SU-DHL-6 (cell line): ENCODE measurements at regions not wholly inside any gene's neighbourhood (a gene's known extent, or its start where the extent isn't known, plus 50 kb on each side); places are given as distances from the start of the nearest gene placed in this dataset.

ENCODE experiments used
- H2AFZ ChIP-seq: fragments of 200-600 bp; sonication (generic); 2 replicates; pipeline ENCODE4 v1.6.1; 2014; ENCODE audit warnings: low read depth, mild to moderate bottlenecking, moderate library complexity, mixed read lengths, antibody characterized with exemption, low read length; ENCODE audit not compliant: severe bottlenecking
- H3F3A ChIP-seq: fragments of 200-600 bp; shearing (Covaris generic); 2 replicates; pipeline ENCODE4 v1.6.0; 2016; ENCODE audit warnings: antibody characterized with exemption, mild to moderate bottlenecking; ENCODE audit not compliant: insufficient read depth
- H3K27ac ChIP-seq: fragments of 200-600 bp; sonication (generic); 2 replicates; pipeline ENCODE4 v1.5.1; 2016; ENCODE audit warnings: low read depth, mild to moderate bottlenecking, low read length, moderate library complexity, mixed read lengths
- H3K27me3 ChIP-seq: fragments of 200-600 bp; sonication (generic), shearing (Covaris generic); 2 replicates; pipeline ENCODE4 v1.6.0; 2014; ENCODE audit warnings: mild to moderate bottlenecking, low read length
- H3K36me3 ChIP-seq: fragments of 200-600 bp; sonication (generic); 2 replicates; pipeline ENCODE4 v1.6.1; 2014; ENCODE audit warnings: mild to moderate bottlenecking, low read length, mixed read lengths
- H3K4me2 ChIP-seq: fragments of 300-600, 200-600 bp; shearing (Covaris generic), sonication (generic); 2 replicates; pipeline ENCODE4 v1.6.0; 2014; ENCODE audit warnings: low read length, low read depth, mild to moderate bottlenecking; ENCODE audit not compliant: poor library complexity, severe bottlenecking
- H3K4me3 ChIP-seq: fragments of 200-600 bp; sonication (generic); 2 replicates; pipeline ENCODE4 v1.5.1; 2014; ENCODE audit warnings: antibody characterized with exemption, low read length, mild to moderate bottlenecking, mixed read lengths; ENCODE audit not compliant: insufficient read depth, poor library complexity, severe bottlenecking
- H3K79me2 ChIP-seq: fragments of 200-600 bp; sonication (generic); 2 replicates; pipeline ENCODE4 v1.6.1; 2014; ENCODE audit warnings: mild to moderate bottlenecking, low read length, moderate library complexity; ENCODE audit not compliant: insufficient read depth
- H3K9ac ChIP-seq: fragments of 200-600 bp; sonication (generic); 2 replicates; pipeline ENCODE4 v1.7.0; 2014; ENCODE audit warnings: mild to moderate bottlenecking, low read length
- H3K9me2 ChIP-seq: fragments of 200-600 bp; sonication (generic); replicated peaks from 2 replicates; pipeline ENCODE4 v1.6.1; 2014; ENCODE audit warnings: low read length; ENCODE audit not compliant: insufficient read depth
- H3K9me3 ChIP-seq: fragments of 200-600 bp; sonication (generic); 2 replicates; pipeline ENCODE4 v1.6.1; 2014; ENCODE audit warnings: low read length, mixed read lengths; ENCODE audit not compliant: insufficient read depth
- H4K20me1 ChIP-seq: fragments of 200-600 bp; sonication (generic); 2 replicates; pipeline ENCODE4 v1.6.1; 2014; ENCODE audit warnings: low read depth, mild to moderate bottlenecking, antibody characterized with exemption, low read length, moderate library complexity, mixed read lengths
- CTCF ChIP-seq: fragments of 200-600 bp; sonication (generic); IDR thresholded peaks from one replicate; pipeline ENCODE4 v1.5.1; 2017; ENCODE audit warnings: antibody characterized with exemption, mild to moderate bottlenecking, low read length, moderate library complexity; ENCODE audit not compliant: insufficient read depth, poor library complexity, severe bottlenecking
- EZH2phosphoT487 ChIP-seq: fragments of 200-600 bp; sonication (generic), shearing (Covaris generic); conservative IDR thresholded peaks from 2 replicates; pipeline ENCODE4 v1.6.1; 2018; ENCODE audit warnings: mild to moderate bottlenecking, antibody characterized with exemption, low read length, moderate library complexity, mixed read lengths

- no peaks in the 10 kb centered on the region; the same call in 1 of the 2 replicates for H3K9me3 ChIP-seq
Observed at GRCh38 chr6:33927112-33927511, 123.3 kb upstream of the MLN start.

GRCh38 chr6:33926451-33926850, 122.6 kb upstream of the MLN start:
- Histone ChIP-seq H3K4me2 (no peak overlapping the region), H3K4me3 (no peak overlapping the region), H3K9ac (no peak overlapping the region), H4K20me1 (no peaks in the 10 kb centered on the region), H3K36me3 (no peaks in the 10 kb centered on the region), H2AFZ (no peak overlapping the region), H3K27me3 (no peaks in the 10 kb centered on the region), H3K9me2 (no peaks in the 10 kb centered on the region), H3K9me3 (no peaks in the 10 kb centered on the region; the same call in 1 of the 2 replicates), H3K27ac (no peak overlapping the region), H3K79me2 (no peaks in the 10 kb centered on the region), H3F3A (no peaks in the 10 kb centered on the region)
- TF ChIP-seq EZH2phosphoT487 (no peak), CTCF (no peak)

More at GRCh38 chr6:33927112-33927511, 123.3 kb upstream of the MLN start:
- Histone ChIP-seq H4K20me1 (no peaks in the 10 kb centered on the region), H3K4me2 (no peak overlapping the region), H3K4me3 (no peak overlapping the region), H3K36me3 (no peaks in the 10 kb centered on the region), H3K79me2 (no peaks in the 10 kb centered on the region), H3K9ac (no peak overlapping the region), H3F3A (no peaks in the 10 kb centered on the region), H3K27ac (no peak overlapping the region), H3K9me2 (no peaks in the 10 kb centered on the region), H2AFZ (no peak overlapping the region), H3K27me3 (no peaks in the 10 kb centered on the region)
- TF ChIP-seq CTCF, result no peak
- no peak for TF ChIP-seq EZH2phosphoT487

- Histone ChIP-seq H3K9ac (no peak overlapping the region), H3K36me3 (no peaks in the 10 kb centered on the region), H3K27ac (no peak overlapping the region), H3K4me2 (no peak overlapping the region), H4K20me1 (no peaks in the 10 kb centered on the region), H2AFZ (no peak overlapping the region), H3K9me2 (no peaks in the 10 kb centered on the region), H3K9me3 (no peaks in the 10 kb centered on the region; the same call in 1 of the 2 replicates), H3K27me3 (no peaks in the 10 kb centered on the region), H3K79me2 (no peaks in the 10 kb centered on the region), H3F3A (no peaks in the 10 kb centered on the region), H3K4me3 (no peak overlapping the region)
- no peak for TF ChIP-seq EZH2phosphoT487
- no peak for TF ChIP-seq CTCF
Observed at GRCh38 chr6:33925936-33926335, 122.1 kb upstream of the MLN start.

- Histone ChIP-seq H3K9ac (no peak overlapping the region), H3F3A (no peaks in the 10 kb centered on the region), H3K4me2 (no peak overlapping the region), H3K36me3 (no peaks in the 10 kb centered on the region), H3K9me2 (no peaks in the 10 kb centered on the region), H3K27ac (no peak overlapping the region), H2AFZ (no peak overlapping the region), H3K9me3 (no peaks in the 10 kb centered on the region; the same call in 1 of the 2 replicates), H3K79me2 (no peaks in the 10 kb centered on the region), H4K20me1 (no peaks in the 10 kb centered on the region), H3K4me3 (no peak overlapping the region), H3K27me3 (no peaks in the 10 kb centered on the region)
- TF ChIP-seq CTCF (no peak), EZH2phosphoT487 (no peak)
Observed at GRCh38 chr6:33925210-33925609, 121.4 kb upstream of the MLN start.
